H1 (cell line): ENCODE measurements at regions not wholly inside any gene's neighbourhood (a gene's known extent, or its start where the extent isn't known, plus 50 kb on each side); places are given as distances from the start of the nearest gene placed in this dataset.

Experiments
- CBX8 ChIP-seq: fragments of 300-800, 300-1000 bp; sonication (generic); IDR thresholded peaks from 2 replicates; pipeline ENCODE4 v1.7.1; 2016; ENCODE audit warnings: low read depth, low read length, borderline replicate concordance
- HDAC6 ChIP-seq: IDR thresholded peaks from one replicate; pipeline ENCODE4 v1.7.1; 2012; ENCODE audit warnings: low read depth, mild to moderate bottlenecking, inconsistent platforms, low read length, moderate library complexity
- SIX5 ChIP-seq: IDR thresholded peaks from 2 replicates; pipeline ENCODE4 v1.6.1; 2011; ENCODE audit warnings: mild to moderate bottlenecking, low read depth, low read length
- SP1 ChIP-seq: IDR thresholded peaks from 2 replicates; pipeline ENCODE4 v1.6.1; 2011; ENCODE audit warnings: low read depth, low read length
- TF ChIP-seq, protein P1 (sequence below): IDR thresholded peaks from 2 replicates; pipeline ENCODE4 v1.6.1; 2012; ENCODE audit warnings: low read length, inconsistent platforms

DNA sequence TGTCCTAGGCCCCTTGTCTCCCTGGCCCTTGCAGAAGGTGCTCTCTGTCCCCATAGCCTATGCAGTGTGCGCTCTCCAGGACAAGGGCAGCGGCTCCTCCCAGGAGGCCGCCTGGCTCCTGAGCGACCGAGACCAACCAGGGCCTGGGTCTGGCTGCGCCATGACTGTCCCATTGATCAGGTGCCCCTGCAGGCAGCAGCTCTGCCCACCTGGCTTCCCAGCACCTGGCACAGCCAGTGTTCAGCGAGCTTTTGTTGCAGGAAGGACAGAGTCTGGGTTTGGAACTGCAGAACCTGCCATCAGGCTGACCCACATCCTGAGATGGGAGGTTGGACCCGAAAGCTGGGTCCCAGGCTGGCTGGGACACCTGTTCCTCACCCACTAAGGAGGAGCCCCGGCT, 1001.1 kb downstream of the BRD1 start (continued):
- TF ChIP-seq, protein P1, sequence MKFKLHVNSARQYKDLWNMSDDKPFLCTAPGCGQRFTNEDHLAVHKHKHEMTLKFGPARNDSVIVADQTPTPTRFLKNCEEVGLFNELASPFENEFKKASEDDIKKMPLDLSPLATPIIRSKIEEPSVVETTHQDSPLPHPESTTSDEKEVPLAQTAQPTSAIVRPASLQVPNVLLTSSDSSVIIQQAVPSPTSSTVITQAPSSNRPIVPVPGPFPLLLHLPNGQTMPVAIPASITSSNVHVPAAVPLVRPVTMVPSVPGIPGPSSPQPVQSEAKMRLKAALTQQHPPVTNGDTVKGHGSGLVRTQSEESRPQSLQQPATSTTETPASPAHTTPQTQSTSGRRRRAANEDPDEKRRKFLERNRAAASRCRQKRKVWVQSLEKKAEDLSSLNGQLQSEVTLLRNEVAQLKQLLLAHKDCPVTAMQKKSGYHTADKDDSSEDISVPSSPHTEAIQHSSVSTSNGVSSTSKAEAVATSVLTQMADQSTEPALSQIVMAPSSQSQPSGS, result no peak
- TF ChIP-seq SIX5 (no peak), SP1 (no peak), CBX8 (no peak), HDAC6 (no peak)
